Heart left ventricle (tissue), 16 donors: ENCODE measurements at regions not wholly inside any gene's neighbourhood (a gene's known extent, or its start where the extent isn't known, plus 50 kb on each side); places are given as distances from the start of the nearest gene placed in this dataset.
A peak's percentile ranks its signal among the peaks of the same experiment; 100 is the strongest.

Source experiments
- ATAC-seq, 4 donors: fragments of 200-7000 bp; cut with Tn5 transposase; one replicate each; pipeline ENCODE4 v1.9.1; 2020 to 2022; ENCODE audit warnings: moderate library complexity in 4 of 4, mild to moderate bottlenecking in 3 of 4, moderate number of reproducible peaks in 1 of 4
- DNase-seq, 5 donors: peaks; one replicate each; pipeline ENCODE4 v3.0.0-alpha.2; 2020
- H3K27ac ChIP-seq, 12 donors: fragments of 200-600 bp; sonication (generic) in 4 of 12; one replicate each; pipeline versions ENCODE4 v1.5.0 to v1.8.0; 2016 to 2022; ENCODE audit warnings: mild to moderate bottlenecking in 2 of 12
- H3K27me3 ChIP-seq, 9 donors: fragments of 200-600 bp; sonication (generic) in 2 of 9; one replicate each; pipeline versions ENCODE4 v1.5.1 to v1.8.0; 2016 to 2022; ENCODE audit warnings: mild to moderate bottlenecking in 3 of 9
- H3K36me3 ChIP-seq, 9 donors: fragments of 200-600 bp; sonication (generic) in 2 of 9; one replicate each; pipeline versions ENCODE4 v1.5.0 to v1.8.0; 2018 to 2022; ENCODE audit warnings: mild to moderate bottlenecking in 2 of 9
- H3K4me1 ChIP-seq, 12 donors: fragments of 200-600 bp; sonication (generic) in 4 of 12; one replicate each; pipeline versions ENCODE4 v1.5.0 to v1.8.0; 2016 to 2022; ENCODE audit warnings: mild to moderate bottlenecking in 3 of 12
- H3K4me3 ChIP-seq, 12 donors: fragments of 200-600 bp; sonication (generic) in 4 of 12; one replicate each; pipeline versions ENCODE4 v1.5.0 to v1.8.0; 2017 to 2022; ENCODE audit warnings: mild to moderate bottlenecking in 9 of 12, moderate library complexity in 4 of 12
- H3K9me3 ChIP-seq, 12 donors: fragments of 200-600 bp; sonication (generic) in 4 of 12; one replicate each; pipeline versions ENCODE4 v1.5.0 to v1.8.0; 2016 to 2022; ENCODE audit warnings: mild to moderate bottlenecking in 1 of 12
- CTCF ChIP-seq, 12 donors: fragments of 200-600 bp; sonication (generic) in 4 of 12; IDR thresholded peaks; one replicate each; pipeline versions ENCODE4 v1.5.0 to v1.8.0; 2018 to 2022; ENCODE audit warnings: antibody characterized with exemption in 12 of 12, mild to moderate bottlenecking in 5 of 12
- POLR2A ChIP-seq, 2 donors: fragments of 450-650 bp; IDR thresholded peaks; one replicate each; pipeline ENCODE4 v1.6.1; 2017; ENCODE audit warnings: antibody characterized with exemption in 2 of 2, mild to moderate bottlenecking in 2 of 2, moderate library complexity in 2 of 2
- WGBS, 4 donors: extraction: QIAGEN DNeasy Blood & Tissue Kit in 2 of 4; methylation state at CpG; one replicate each; pipeline versions ENCODE4 v1.1.5 to v1.1.7; 2013 to 2018; 5-methylcytosine and 5-hydroxymethylcytosine counted together
- intact Hi-C, 10 donors: fragments of 100-400 bp; cut with DNase I; formaldehyde crosslinking; loops; one replicate each; pipeline versions ENCODE4 v1.11.1 to v1.14.2; 2022
- donor health status: ischemic (EF 13 %, LVEDD 7.1; RV severe dilation, severe dysfunction).
- donor health status: healthy with polysubstance abuse.
- donor health status: DM: no; HTN: yes; CAD: no.
- donor health status: DM: no; HTN: no; CAD: no.
- donor health status: ischemic (EF 25% LVEDD 6.9; RV normal size, moderate dysfunction).
- donor health status: ischemic (EF 25% LVEDD 5.7; RV mildly dilated, moderate dysfunction).
- donor health status: healthy.
- donor health status: DM: yes; HTN: yes; CAD: no.
- donor health status: ischemic (EF 35%, LVEDD 5.7; RV mildly dilated, moderate dysfunction).
- donor health status: nonischemic (EF 11% LVEDD 7.7; RV severe dilation, severe dysfunction).
- donor health status: DM: yes; HTN: yes; CAD: no.
- donor health status: PGD.
- donor health status: ischemic (EF 29% LVEDD 5.4; RV normal size, mild dysfunction).
- donor health status: nonischemic (EF 23%, LVEDD 6.1; RV moderate dilation, normal function).

DNA sequence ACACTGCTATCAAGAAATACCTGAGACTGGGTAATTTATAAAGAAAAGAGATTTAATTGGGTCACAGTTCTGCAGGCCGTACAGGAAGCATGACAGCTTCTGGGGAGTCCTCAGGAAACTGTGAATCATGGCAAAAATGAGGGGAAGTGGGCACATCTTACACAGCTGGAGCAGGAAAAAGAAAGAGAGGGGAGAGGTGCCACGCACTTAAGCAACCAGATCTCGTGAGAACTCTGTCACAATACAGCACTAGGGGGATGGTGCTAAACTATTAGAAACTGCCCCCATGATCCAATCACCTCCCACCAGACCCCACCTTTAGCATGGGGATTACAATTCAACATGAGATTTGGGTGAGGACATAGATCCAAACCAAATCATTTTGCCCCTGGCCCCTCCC lies 105.5 kb upstream of the CPLX2 start:
- no peaks in the 10 kb centered on the region for H3K36me3 ChIP-seq
- 57 to 70% (median 62%) methylated on average over 3 of the region's 3 CpGs for WGBS, 4 donors
- H3K9me3 ChIP-seq = peaks cover 0 to 20% (median 9%) of the 10 kb centered on the region in 12 donors
- intact Hi-C loops = no loop called here
- H3K27ac ChIP-seq = no peak overlapping the region
- H3K27me3 ChIP-seq = peaks cover 0 to 18% (median 0%) of the 10 kb centered on the region in 9 donors
- DNase-seq = no peak
- no peaks in the 10 kb centered on the region for H3K4me1 ChIP-seq
- TF ChIP-seq POLR2A (IDR thresholded peaks at IDR 0.05) (no peak), CTCF (IDR thresholded peaks at IDR 0.05) (no peak)
- H3K4me3 ChIP-seq = no peak overlapping the region
- no peak for ATAC-seq

GRCh38 chr5:175766963-175767362 lies 104.4 kb upstream of the CPLX2 start:
- Histone ChIP-seq H3K36me3 (no peaks in the 10 kb centered on the region), H3K27me3 (peaks cover 0 to 25% (median 8%) of the 10 kb centered on the region in 9 donors), H3K27ac (no peak overlapping the region), H3K4me1 (no peaks in the 10 kb centered on the region), H3K4me3 (no peak overlapping the region), H3K9me3 (peaks cover 0 to 20% (median 9%) of the 10 kb centered on the region in 12 donors)
- 61 to 78% (median 69%) methylated on average over 2 of the region's 2 CpGs for WGBS, 4 donors
- ATAC-seq = no peak
- TF ChIP-seq POLR2A (IDR thresholded peaks at IDR 0.05) (no peak), CTCF (IDR thresholded peaks at IDR 0.05) (no peak)
- DNase-seq = no peak
- intact Hi-C loops = no loop called here

DNA sequence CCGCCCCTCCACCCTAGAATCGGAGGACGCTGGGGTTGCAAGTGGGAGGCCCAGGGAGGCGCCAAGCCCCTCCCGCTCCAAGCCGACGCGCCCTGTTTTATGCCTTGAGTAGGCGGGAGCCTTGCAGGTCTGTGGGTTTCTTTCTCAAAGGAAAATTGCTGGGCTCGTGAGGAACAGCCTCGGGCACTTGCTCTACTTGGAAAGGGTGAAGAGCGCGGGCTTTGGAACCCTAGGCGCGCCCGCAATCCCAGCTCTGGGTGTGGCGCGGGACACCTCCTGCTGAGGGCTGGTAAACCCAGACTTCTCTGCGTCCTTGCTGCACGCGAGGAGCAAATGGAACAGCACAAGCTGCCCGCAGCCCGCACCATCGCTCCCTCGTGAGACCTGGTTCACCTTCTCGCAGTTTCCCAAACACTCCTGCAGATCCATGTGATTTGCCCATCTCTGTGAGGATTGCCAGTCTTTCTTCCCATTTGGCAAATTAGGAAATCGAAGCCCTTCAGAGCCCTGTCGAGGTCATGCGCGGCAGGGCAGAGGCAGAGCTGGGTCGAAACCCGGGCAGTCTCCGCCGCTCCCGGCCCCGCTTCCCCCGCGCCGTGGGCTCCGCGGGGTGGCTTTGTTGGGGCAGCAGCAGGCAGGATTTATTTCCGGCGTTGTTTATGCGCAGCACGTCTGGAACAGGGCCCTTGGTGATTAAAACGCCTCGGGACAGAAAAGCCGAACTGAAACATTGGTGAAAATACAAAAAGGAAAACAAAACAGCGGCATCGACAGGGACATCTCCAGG lies 98.4 kb upstream of the CPLX2 start:
- H3K36me3 ChIP-seq = no peaks in the 10 kb centered on the region
- H3K9me3 ChIP-seq = peaks cover 0 to 6% (median 0%) of the 10 kb centered on the region in 12 donors
- DNase-seq = no peak
- intact Hi-C loops = no loop called here
- no peak overlapping the region for H3K27ac ChIP-seq
- peak overlapping the region in 1 of 12 donors; percentile 10 for H3K4me3 ChIP-seq
- H3K27me3 ChIP-seq = peaks cover 11 to 48% (median 27%) of the 10 kb centered on the region in 9 donors
- 6 to 14% (median 9%) methylated on average over 37 to 50 of the region's 50 CpGs for WGBS, 4 donors
- peaks cover 0 to 11% (median 0%) of the 10 kb centered on the region in 12 donors for H3K4me1 ChIP-seq
- ATAC-seq = no peak
- TF ChIP-seq CTCF (IDR thresholded peaks at IDR 0.05) (no peak), POLR2A (IDR thresholded peaks at IDR 0.05) (no peak)

GRCh38 chr5:175773534-175774070 lies 97.8 kb upstream of the CPLX2 start:
- TF ChIP-seq POLR2A (IDR thresholded peaks at IDR 0.05) = no peak
- no peak for TF ChIP-seq CTCF (IDR thresholded peaks at IDR 0.05)
- Histone ChIP-seq H3K27me3 (peaks cover 11 to 48% (median 27%) of the 10 kb centered on the region in 9 donors), H3K9me3 (no peaks in the 10 kb centered on the region), H3K4me1 (peaks cover 0 to 11% (median 0%) of the 10 kb centered on the region in 12 donors), H3K27ac (no peak overlapping the region), H3K36me3 (no peaks in the 10 kb centered on the region), H3K4me3 (no peak overlapping the region)
- no peak for ATAC-seq
- 25 to 34% (median 29%) methylated on average over 12 of the region's 12 CpGs for WGBS, 4 donors
- intact Hi-C loops = no loop called here
- DNase-seq = no peak
